ENCODE measurements at regions not wholly inside any gene's neighbourhood (a gene's known extent, or its start where the extent isn't known, plus 50 kb on each side); places are given as distances from the start of the nearest gene placed in this dataset.
A peak's percentile ranks its signal among the peaks of the same experiment; 100 is the strongest.

DNA sequence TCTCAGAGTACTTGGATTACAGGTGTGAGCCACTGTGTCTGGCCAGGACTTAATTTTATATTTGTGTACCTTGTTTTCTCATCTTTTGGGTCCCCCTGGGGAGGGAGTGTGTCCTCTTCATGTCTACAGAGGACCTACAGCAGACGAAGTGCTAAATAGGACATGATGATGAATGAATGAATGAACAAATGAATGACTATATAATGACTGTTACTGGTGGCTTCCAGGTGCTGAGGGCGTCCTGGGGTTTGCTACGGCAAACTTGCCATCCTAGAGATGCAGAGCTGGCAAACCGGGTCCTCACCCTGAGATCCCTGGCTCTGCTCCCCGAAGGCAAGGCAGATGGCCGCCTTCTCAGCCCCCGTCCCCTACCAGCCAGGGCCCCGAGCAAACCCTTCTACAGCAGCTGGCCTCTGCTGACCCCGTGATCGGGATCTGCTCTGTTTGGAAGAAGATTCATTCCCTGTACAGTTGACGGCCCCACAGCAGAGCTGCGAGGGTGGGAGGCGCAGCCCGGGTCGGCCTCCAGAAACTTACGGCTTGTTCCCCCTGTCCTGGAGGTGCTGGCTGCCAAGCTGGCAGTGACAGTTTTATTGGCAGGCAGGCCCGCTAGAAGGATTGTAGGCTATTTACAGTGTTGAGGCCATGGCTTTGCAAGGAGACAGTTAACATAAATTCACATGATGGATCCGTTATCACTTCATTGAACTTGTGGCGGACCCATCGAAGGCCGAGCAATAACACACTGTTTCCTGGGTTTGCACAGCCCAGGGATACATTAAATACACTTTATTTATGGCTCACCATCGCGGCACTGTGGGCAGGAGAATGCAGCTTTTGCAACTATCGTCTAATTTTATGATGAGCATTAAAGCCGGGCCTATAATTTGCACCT, 197.7 kb upstream of the GSE1 start:
- DNase-seq: no peak

DNA sequence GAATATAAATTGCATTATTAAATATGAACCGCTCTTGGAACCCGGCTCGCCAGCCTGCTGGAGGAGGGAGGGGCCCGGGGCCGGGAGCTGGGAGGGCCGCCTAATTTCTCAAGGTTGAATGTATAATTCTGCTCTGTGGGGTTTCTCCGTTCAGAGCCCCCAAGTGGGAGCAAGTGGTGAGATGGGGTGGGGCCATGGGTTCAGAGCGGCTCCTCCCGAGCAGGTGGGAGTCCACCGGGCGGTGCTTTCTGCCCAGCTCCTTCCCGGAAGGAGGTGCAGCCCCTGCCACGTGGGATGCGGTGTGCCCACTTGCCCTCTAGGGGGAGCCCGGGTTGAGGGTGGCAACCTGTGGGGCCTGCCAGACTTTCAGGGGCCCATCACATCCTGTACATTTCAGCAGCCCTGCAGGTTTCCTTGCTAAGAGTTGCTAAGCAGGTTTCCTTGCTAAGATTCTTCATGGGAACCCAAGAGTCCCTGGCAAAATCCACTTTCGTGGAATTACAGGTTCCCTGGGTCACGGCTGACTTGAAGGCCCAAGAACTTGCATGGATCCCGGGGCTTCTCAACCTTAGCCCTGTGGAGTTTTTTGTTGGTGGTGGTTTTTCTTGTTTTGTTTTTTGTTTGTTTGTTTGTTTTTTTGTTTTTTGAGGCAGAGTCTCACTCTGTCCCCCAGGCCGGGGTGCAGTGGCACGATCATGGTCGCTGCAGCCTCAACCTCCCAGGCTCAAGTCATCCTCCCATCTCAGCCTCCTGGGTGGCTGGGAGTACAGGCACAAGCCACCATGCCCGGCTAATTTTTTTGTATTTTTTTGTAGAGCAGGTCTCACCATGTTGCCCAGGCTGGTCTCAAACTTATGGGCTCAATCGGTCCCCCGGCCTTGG, 196.7 kb upstream of the GSE1 start:
- DNase-seq: peak; percentile 45

DNA sequence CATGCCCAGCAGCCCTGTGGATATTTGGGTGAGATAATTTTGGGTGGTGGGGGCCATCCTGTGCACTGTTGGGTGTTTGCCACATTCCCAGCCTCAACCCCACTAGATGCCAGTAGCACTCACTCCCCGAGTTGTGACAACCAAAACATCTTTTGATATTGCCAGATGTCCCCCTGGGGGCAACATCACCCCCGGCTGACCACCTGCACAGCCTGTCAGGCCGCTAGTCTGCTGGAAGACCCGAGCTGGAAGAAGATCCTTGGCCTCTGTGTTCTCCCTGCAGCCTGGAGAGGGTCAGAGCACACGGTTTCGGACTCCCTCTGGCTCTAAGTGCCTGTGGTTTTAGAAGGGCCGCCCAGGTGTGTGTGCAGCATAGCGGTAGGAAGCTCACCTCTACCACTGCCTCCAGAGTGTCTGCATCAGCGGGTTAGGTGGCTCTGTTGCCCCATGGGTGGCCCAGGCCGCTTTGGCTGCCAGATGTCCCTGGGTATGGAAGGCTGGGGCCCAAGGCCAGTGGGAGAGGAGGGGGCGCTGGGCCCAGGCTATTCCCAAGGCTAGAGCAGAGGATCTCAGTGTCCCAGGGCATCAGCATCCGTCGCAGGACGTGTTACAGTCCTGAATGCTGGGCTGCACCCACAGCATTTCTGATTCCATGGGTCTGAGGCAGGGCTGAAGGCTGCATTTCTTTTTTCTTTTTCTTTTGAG, 195.8 kb upstream of the GSE1 start:
- no peak for DNase-seq

DNA sequence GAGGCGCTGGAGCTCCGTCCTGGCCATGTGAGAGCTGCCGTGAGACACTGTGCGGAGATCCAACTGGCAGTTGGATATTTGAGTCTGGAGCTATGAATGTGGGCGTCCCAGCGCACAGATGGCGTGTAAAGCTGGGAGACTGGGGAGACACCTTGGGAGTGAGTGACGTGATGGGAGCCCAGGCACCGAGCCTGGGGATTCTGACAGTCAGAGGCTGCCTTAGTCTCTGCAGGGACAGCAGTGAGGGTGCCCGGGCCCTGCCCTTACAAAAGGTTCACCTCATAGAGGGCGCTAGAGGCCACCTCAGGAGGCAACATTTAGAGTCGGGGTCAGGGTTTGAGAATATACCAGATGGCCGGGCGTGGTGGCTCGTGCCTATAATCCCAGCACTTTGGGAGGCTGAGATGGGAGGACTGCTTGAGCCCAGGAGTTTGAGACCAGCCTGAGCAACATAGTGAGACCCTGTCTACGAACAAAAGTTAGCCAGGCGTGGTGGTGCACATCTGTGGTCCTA, 194.1 kb upstream of the GSE1 start:
- DNase-seq: no peak

DNA sequence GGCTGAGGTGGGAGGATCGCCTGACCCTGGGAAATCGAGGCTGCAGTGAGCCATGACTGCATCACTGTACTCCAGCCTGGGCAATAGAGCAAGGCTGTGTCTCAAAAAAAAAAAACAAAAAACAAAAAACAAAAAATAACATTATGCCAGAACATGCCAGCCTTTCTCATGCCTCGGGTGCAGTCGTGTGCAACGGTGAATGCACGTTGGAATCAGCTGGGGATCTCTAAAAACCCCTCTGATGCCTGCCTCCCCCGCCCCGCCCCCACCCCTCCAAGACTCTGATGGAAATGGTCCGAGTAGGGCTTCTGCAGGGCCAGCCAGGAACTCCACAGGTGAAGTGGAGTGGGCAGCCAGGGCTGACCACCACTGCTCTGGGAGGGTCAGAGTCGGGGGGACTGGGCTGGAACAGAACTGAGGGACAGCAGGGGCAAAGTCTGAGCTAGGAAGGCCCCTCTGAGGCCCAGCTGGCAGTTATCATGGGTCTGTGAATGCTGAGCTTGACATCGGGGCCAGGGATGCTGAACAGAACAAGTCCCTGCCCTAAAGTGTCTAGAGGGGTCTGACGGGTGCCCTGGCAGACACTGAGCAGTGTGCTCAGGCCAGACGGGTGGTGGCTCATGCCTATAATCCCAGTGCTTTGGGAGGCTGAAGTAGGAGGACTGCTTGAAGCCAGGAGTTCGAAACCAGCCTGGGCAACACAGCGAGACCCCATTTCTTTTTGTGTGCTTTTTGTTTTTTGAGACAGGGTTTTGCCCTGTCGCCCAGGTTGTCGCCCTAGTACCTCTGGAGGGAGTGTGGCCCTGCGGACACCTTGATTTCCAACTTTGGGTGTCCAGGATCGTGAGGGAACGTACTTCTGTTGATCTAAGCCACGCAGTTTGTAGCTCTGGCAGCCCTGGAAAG, 193.4 kb upstream of the GSE1 start:
- no peak for DNase-seq

DNA sequence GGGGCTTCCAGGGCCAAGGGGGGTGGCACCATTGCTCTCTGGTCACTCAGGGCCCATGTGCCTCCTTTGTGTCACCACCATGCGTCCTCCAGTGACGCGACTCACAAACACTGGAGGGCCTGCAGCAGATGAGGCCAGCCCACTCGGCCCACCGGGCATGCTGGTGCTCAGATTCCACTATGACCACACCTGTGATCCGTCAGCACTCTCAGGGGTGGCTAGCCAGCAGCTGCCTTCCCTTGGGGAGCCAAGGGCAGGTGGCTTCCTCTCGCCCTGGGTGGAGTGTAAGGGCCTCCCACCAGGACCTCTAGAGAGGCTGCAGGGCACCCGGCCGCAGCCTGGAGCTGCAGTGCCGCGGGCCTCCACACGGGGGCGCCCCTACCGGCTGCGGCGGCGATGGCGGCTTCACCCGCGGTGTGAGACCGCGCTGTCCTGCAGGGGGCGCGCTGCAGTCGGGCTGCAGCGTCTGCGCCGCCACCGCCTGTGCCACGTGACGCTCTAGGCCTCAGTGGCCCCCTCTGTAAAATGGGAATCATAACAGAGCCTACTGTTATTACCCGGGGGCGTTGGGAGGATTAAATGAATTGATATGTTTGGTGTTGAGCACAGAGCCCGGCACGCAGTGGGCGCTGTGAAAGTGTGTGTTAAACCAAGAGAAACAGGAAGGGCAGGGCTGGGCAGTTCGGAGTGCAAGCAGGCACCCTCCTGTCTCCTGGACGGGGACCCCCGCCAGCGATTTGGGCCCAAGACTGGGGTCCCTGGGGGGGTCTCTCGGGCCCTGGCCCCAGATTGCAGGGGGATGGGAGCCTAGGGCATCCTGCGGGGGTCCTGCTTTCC, 192.4 kb upstream of the GSE1 start:
- DNase-seq: no peak

DNA sequence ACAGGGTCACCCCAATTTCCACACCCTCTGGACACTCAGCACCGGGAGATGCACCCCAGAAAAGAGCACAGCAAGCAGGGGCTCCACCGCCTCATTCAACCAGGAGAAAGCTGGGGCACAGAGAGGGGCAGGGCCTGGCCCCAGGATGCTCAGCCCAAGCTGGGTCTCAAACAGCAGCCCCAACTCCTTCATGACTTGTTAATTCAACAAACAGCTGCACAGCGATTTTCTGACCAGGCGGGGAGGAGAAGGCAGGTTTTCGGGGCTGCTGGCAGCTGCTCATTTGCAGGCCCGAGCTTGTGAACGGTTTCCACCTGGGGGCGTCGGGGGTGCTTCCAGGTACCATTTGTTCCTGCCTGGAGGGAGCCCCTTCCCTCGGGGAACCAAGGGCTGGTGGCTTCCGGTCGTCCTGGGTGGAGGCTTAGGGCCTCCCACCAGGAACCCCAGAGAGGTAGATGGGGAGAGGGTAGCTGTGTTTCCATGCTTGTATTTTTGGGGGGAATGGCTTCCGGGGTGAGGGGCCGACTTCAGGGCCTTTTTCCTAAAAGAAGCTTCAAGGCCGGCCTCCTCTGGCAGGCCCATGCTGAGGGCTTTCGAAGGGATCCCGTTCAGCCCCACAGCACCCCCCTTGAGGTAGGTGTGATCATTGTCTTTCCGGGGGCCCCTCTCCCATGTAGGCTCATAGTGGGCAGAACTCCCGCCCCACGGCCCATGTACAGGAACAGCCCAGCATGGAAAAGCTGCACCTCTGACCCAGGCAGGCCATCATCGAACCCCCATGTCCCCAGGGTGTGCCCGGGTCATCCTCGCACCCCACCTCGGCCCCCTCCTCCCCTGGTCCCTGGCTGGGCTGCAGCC, 191.6 kb upstream of the GSE1 start:
- no peak for DNase-seq

DNA sequence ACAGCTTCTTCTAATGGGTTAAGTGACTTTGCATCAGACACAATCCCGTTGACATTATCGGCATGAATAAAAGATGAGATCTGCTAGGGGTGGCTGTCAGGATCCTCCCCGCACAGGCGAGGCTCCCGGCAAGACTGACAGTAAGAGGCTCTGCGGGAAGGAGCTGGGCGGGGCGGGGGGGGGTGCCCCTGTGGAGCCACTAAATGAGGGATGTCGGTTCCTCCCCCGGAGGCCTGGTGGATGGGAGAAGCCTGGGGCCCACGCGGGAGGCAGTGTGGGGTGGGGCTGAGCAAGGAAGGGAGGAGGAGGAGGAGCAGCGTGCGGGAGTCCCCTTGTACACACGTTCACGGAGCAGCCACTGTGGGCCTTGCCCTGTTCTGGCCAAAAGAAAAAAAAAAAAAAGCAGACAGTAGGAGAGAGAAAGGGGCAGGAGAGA, 190.9 kb upstream of the GSE1 start:
- DNase-seq: no peak

DNA sequence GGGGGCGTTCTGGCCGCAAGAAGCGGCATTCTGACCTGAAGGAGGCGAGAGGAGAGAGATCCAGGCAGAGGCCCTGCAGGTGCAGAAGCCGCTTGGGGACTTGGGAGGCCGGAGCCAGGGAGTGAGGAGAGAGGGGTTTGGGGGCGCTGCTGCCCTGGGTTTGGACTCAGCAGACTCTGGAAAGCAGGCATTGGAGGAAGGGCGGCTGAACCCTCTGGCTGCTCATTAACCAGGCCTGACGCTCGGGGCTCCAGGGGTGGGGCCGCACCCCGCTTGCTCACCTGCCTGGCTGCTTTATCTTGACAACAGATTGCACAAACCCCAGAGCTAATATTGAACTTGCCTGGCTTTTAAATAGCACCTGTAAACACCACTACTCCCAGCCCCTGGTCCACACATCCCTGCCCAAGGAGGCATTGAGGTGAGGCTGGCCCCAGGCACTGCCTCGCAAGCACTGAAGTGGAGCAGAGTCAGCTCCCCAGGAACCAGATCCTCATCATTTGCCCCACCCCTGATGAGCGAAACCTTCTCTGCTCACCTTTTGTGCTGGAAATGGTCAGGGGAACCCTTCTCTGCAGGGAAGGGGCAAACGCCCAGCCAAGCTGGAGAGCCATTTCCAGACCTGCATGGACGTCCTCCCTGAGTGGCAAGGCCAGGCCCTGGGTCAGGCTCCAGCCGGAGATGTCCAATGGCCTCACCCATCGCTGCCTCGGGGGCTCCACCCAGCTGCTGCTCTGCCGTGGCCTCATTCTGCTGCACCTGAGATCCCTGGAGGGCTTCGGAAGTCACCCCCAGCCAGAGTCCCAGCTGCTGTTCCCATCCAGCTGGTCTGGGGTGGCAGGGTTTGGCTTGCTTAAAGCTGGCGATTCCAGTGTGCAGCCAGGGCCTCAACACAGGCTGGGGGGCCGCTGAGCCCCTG, 190.2 kb upstream of the GSE1 start:
- peak; percentile 42 for DNase-seq

DNA sequence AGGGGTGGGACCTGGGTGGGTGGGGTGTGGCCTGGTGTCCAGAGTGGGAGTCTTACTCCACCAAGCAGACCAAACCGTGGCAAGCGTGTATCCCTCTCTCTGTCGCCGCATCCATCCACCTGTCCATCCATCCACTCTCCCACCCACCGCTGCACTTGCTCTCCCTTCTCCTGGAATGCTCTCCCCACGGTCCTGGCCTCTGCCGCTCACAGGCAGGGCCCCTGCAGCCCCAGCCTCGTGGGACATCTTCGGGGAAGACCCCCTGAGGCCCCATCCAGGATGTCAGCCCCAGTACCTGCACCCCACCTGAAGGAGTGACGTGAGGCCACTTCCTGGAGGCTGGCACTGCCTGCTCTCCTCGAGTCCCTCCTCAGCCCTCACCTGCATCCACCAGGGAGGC, 189.5 kb upstream of the GSE1 start:
- DNase-seq: no peak

DNA sequence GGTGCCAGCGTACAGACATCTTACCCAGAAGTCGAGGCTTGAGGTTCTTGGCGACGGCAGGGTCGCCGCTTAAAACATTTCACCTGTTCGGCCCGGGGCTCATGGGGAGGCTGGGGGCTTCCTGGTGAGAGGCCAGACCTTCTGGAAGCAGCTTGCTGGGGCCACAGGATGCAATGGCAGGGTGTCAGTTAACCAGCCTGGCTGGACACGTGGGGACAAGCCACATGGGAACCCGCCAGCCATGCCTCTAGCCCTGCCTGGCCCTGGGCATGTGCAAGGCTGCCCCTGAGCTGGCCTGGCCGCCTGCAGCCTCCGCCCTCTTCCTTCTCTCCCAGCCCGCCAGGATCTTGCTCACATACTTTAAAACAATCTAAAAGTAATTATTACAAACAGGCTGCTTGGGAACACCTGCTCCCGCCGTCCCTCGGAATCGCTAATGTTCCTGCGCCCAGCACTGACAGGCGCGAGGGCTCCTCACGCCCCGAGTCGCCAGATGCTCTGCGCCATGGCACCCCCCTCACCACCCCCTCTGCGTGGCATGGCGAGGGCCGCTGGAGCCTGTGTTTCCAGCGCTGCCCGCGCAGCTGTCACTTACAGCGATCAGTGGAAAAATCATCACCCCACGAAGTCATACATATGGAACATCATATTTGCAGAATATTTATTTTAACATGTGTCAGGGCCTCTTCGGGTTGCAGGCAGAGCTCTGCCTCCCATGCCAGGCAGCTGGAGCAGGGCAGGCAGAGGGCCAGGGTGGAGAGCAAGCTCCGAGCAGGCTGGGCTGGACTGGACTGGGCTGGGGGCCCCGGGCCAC, 188.7 kb upstream of the GSE1 start:
- no peak for DNase-seq

DNA sequence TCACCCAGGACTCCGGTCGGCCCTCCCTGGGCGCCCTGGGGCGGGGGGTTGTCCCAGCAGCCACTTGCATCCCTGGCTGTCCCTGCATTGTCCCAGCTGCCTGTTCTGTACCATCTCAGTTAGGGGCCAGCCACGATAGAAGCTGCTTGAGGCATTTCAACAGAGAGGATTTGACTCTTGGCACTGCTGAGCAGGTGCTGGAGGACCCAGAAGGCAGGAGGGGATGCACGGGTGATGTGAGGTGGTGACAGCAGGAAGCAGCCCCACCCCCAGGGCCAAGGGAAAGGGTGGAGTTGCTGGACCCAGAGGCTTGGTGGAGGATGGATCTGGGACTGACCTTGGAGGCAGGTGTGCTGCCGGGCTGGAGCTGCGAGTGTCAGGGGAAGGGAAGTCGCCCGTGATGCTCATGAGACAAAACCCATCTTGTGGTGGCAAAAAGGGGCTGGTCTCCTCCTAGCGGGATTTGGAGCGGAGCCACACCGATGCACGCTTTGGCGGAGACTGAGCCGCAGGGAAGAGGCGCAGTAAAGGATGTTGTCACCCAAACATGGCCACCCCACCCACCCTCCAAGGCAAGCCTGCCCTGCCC, 188.0 kb upstream of the GSE1 start:
- peak; percentile 39 for DNase-seq

DNA sequence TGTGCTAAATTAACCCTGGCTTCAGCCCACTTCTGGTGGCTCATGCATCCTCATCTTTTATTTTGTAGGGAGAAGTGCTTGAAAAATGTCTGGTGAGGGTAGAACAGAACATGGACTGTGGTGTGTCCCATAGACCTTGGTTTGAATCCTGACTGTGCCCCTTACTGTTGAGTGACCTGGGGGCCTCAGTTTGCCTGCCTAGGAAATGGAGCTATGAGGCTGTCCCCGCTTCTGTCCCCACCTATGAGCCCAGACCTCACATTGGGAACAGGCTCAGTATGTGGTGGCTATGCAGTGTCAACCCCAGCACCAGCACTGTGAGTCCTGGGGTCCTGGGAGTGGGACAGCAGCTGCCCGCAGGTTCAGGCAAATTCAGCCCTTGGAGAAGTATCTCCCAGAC, 186.3 kb upstream of the GSE1 start:
- DNase-seq: no peak

DNA sequence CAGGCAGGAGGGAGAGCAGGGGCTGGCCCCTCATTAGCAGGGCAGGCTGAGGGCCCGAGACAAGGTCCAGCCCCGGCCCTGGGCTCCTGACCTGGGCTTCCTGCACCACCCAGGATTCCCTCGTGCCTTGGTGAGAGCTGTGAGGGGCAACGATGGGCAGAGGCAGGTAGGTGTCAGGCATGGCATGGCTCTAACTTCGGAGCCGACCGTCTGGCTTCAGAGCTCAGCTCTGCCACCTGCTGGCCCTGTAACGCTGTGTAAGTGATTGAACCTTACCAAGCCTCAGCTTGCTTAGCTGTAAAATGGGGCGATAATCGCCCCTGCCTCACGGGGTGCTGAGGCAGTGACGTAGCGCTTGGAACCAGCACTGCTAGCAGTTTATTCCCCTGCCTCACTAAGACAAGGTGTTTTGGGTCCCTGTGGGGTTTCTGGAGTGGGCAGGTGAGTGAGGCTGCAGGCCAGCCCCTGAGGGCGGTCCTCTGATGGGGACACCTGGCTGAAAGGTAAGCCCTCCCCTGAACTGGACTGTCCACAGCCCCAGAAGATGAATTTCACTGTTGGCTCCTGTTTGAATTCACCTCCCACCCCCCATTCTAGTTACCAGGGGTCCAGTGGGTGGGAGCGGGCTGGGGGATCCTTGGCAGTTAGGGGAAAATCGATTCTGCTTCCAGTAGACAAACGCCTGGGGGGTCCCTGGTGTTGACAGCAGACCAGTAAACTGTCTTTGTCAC, 184.8 kb upstream of the GSE1 start:
- no peak for DNase-seq

DNA sequence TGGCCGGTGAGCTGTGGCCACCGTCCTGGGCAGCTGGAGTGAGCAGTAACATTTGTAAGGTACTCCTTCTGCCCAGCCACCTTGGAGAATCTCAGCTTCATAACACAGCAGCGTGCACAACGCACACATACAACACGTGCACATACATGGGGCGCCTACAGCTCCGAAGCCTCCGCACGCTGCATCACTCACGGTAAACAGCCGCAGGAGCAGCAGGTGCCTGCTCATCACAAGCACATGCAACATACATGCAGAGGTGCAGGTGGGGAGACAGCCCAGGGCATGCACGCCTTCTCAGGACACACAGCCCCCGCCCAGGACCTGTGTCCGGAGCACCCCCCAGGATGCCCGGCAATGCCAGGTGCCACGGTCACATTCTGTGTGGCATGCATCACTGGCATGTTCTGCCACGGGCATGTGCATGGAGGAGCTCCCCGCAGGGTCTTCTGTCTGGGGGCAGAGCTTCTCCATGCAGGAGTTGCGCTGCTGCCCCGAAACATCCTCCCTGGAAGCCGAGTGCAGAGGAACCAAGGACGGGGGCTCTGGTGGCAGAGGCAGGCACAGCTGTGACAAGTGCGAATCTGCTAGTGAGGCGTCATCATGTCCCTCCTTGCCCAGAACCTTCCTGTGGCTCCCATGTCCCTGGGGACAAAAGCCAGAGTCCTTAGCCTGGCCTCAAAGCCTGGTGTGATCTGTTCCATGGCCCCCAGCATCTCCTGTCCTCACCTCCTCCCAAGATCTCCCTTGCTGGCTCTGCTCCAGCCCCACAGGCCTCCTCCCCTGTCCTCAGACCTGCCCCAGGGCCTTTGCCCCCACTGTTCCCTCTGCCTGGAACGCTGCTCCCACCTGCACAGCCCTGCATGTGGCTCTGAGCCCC, 184.0 kb upstream of the GSE1 start:
- no peak for DNase-seq

Data from NCI-H510A treated with DMSO at 0.1 percent for 48 hours (cell line).